Superior temporal gyrus (tissue), 1 donor: ENCODE measurements at regions not wholly inside any gene's neighbourhood (a gene's known extent, or its start where the extent isn't known, plus 50 kb on each side); places are given as distances from the start of the nearest gene placed in this dataset.
"Not testable (repeated sequence)": the region's sequence is repeated elsewhere in the genome, so short reads cannot be mapped to it uniquely, and the experiment has no call there.

Experiments
- DNase-seq: peaks from one replicate; pipeline ENCODE4 v3.0.0-alpha.2; 2016; ENCODE audit errors: extremely low spot score

DNA sequence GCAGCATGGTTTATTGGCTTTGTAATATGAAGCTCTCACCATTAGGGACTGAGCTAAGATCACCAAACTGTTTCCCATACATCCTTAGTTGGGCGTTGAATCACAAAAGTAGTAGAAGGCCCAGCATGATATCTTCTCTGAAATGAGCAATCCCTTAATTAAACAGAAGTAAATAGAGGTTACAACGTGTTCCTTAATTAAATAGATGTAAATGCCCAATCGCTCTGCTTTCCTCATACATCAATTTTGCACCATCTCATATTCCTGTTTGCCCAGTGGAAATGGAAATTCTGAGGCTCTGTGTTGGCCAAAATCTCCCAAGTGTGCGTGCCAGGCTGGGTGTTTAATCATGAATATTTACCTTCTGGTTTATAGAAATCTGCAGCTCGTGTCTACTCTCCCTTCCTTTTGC is 107.4 kb upstream of the FOXB1 start:
- DNase-seq: no peak

DNA sequence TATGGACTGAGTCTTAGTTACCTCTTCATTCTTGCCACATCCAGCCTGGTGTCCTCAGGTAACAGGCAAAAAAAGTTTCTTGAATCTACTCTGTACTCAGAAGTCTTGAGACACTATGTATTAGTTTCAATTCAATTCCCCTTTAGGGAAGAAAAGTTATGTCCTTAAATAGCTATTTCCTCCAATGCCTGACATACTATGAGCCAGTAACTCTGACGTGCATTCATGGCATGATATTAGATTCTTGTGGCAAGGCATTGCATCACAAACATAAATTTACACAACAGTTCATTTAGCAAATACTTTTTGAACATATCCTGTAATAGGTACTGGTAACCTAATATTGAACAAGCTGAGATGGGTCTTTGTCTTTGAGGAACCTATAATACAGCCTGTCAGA is 109.3 kb upstream of the FOXB1 start:
- DNase-seq: no peak

DNA sequence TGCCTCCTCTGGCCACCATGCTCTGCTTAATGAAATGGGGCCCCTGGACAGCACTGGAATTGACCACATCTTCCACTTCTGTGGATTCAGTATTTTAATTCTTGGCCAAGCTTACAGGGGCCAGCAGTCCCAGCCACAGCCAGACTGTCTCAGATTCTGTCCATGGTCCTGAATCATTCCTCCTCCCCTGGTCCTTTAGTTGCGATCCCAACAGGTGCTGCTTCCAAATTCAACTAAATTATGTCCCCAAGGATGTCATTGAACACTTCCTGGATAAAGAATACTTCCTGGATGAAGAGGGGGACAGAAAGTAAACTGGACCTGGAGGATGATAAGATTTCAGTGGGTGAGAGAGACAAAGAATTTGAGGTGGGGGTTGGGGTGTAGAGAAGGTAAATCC is 111.1 kb upstream of the FOXB1 start:
- no peak for DNase-seq

DNA sequence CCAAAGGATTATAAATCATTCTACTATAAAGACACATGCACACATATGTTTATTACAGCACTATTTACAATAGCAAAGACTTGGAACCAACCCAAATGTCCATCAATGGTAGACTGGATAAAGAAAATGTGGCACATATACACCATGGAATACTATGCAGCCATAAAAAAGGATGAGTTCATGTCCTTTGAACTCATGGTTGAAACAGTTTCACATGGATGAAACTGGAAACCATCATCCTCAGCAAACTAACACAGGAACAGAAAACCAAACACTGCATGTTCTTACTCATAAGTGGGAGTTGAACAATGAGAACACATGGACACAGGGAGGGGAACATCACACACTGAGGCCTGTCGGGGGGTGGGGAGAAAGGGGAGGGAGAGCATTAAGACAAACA is 116.2 kb upstream of the FOXB1 start:
- not testable (repeated sequence) for DNase-seq

DNA sequence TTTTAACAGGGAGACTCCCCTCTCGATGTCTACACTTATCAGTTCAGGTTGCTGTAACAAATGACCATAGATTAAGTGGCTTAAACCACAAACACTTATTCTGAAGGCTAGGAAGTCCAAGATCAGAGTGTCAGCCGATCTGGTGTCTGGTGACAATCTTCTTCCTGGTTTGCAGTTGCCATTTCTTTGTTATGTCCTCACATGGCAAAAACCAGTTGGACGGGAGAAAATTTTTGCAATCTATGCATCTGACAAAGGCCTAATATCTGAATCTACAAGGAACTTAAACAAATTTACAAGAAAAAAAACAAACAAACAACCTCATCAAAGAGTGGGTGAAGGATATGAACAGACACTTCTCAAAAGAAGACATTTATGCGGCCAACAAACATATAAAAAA is 116.9 kb upstream of the FOXB1 start:
- no peak for DNase-seq

DNA sequence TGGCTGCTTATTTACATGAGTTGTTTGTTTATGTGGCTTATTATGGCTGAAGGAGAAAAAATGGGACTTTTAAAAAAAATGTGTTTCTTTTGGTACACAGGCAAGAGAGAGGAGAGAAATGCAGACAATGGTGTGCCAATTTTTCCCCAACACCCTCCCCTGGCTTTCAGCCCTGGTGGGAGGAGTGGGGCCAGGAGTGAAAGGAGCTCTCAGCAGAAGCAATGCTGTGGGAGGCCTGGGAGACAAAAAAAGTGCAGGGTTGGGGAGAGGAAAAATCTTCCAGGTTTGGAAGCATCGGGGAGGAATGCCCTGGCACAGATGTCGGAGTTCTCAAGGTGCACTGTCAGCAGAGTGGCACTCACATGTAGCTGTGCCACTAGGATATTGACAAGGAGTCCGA is 117.7 kb upstream of the FOXB1 start:
- no peak for DNase-seq

DNA sequence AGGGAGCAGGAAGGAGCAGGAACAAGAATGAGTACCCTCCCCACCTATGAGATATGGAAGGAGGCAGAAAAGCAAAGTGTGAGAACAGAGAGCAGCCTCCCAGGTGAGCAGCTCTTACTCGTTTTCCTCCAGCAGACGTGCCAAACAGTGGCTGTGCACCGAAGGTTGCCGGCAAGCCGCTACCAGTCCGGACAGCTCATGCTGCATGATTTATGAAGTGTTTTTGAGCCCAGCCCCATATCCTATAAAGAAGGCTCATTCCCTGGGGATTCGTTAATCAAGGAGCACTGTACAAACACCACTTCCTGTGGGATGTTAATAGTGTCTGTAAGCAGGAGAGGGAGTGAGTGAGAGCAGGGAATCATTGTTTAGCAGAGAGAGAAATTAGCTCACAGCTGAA is 118.3 kb upstream of the FOXB1 start:
- no peak for DNase-seq

DNA sequence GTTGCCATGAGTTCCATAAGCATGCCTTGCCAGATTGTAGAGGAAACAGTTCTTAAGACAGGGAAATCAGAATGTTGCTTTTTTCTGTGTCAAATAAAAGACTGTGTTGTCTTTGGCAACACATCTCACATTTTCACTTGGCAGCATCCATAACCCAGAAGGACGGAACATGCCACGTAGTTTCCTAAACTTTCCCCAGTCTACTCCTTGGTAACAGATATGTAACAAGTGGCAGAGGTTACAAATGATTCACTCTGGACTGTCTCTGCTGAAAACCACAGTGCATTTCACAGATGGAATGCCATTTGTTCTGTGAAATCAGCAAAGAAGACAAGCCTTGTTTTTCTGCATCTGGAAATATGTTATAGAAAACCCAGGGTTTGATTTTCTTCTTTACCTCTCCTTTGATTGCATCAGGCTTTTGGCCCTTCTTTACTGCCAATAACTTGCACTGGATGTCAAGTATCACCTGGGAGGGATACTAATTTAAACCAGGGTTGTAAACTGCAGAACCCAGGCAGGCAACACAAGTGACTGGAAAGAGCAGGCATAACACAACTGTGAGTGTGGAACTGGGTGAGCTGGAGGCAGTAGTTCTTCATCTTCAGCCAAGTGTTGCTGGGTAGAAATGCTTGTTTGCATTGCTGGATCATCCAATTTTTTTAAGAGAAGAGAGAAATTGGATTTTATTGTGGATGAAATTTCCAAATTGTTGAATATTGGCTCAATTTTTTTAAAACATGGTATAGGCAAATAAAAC is 124.4 kb upstream of the FOXB1 start:
- no peak for DNase-seq

DNA sequence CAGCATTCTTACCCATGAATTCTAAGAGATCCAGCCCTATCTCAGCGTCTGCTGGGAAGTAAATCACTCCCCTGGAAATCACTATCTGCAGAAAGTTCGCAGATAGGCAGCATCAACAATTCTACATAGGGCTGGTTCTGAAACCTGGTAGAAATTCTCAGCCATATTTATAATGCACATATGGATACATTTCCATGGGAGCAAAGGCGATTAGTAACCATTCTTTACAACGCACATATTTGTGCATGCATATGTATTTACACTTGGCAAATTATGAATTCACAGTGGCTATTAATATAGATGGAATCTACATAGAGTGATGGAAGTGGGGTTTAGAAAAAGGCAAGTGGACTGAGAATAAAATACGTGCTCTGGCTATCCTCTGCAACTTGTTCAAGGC is 128.0 kb upstream of the FOXB1 start:
- no peak for DNase-seq

DNA sequence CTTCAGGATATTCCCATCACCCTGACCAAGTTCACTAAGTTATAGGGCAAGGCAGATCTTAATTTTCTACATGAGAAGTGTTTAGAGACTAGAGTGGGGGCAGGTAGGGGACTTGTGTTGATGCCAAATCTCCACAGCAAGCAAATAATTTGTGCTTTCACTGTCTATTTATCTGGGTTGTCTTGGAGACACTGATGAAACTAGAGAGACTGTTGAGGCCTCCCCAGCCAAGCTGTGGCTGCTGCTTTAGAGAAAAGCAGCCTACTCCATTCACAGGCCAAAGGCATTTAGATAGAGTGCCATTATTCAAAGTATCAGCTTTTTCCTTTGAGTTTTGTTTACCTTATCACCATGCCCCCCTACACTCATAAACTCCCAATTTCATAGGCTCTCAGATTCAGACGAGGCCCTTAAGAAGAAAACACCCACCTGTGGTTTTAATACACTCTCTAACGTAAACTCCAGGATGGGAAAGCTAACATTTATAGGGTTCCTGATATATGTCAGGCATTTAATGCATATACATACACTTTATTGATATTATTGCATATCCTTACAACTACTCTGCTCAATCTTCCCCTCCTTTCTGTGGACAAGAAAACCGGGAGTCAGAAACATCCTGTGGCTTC is 130.4 kb upstream of the FOXB1 start:
- no peak for DNase-seq

DNA sequence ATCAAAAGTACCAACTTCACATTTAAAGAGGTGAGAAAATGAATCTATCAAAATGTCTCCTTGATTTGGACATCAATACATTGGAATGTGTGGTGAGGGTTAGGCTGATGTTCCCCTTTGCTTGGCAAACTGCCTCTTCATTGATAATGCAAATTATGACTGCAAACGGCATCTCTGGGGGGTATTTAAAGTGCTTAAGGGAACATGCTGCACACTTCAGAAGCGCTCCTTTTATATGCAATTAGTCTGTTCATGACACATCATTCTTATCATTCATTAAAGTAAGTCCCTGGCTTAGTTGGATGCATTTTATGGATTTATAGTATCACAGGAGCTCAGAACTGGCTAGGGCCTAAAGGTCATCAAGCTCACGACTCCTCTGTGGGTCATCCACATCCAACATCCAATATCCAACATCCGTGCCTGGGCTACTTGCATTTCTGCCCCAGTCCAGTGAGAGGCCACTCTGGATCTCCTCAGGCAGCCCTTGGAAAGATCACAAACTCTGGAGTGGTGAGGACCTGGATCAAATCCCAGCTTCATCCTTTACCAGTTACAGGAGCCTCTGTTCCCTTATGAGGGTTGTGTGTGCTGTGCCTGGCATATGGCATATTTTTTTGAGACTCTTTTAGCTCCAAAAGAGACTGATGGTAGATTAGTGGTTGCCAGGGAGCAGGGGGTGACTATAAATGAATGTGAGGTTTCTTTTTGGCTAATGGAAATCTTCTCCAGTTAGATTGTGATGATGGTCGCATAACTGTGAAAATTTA is 136.8 kb upstream of the FOXB1 start:
- DNase-seq: no peak

DNA sequence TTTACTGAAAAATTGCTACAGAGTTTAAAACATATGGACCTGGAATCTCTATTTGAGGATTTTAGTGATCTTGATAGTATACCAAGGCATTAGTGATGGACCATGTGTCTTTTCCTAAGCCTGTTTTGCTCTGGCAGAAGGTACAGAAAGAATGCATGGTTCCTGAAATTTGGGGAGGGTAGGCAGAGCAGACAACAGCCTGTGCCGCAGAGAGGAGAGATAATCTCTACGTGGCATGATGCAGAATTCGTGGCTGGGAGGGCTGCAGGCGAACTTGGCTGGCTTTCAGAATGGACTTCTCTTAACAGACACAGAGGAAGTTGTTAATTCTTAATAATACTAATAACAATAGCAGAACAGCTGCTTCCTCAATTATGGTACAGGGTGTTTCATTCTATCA is 137.5 kb upstream of the FOXB1 start:
- no peak for DNase-seq

DNA sequence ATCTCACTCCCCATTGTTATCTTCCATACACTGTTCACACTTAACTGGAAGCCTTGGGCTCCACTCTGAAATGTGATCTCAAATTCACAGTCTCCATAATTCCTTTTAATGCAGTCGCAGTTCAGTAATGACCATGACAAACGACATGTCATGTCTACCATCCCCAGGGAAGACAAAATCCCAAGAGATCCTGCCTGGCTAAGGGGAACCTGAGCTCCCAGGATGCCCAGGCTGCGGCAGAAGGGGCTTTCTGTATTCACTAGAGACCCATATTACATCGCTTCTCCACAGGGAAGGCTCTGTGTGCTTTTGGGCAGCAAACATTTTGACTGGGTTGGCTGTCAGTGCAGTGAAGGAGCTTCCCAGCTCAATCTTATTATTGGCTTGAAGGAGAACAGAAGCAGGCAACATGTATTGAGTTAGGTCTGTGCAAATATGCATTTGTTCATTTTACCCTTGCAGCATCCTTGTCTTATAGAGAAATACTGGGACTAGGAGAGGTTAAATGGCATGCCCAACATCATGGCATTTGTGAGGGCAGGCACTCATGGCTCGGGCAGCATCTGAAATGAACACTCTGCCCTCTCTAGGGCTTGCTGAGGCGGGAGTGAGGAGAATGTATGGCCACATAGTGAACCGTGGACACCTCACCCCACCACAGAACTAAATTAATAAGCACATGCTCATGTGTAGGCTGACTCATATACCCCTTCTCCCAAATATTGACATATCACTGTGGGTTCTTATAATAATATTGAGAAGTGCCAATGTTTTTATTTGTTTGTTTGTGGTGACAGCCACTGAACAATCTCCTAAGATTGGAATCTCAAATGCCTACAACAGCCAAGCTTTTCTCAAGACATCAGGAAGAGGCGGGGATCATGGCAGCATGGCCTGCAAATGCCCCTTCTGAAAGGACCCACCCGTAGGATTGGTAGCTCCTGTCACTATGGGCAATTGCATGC is 141.6 kb upstream of the FOXB1 start:
- DNase-seq: no peak

DNA sequence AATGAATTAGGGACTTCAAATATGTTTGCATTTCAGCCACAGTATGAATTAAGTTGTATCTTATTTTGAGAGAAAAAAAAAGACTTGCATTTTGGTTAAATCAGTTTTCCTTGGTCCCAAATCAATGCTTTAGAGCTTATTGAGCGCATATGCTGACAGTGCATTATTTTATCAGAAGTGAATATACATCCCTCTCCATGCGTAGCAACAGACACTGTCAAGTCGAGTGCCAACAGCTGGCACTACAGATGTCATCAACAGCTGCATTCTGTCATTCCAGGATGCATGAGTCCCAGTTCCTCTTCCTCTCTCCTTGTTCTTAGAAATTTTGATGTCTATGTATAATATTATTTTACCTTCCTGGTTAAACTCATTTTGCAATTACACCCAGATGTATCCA is 156.1 kb upstream of the FOXB1 start:
- DNase-seq: no peak

DNA sequence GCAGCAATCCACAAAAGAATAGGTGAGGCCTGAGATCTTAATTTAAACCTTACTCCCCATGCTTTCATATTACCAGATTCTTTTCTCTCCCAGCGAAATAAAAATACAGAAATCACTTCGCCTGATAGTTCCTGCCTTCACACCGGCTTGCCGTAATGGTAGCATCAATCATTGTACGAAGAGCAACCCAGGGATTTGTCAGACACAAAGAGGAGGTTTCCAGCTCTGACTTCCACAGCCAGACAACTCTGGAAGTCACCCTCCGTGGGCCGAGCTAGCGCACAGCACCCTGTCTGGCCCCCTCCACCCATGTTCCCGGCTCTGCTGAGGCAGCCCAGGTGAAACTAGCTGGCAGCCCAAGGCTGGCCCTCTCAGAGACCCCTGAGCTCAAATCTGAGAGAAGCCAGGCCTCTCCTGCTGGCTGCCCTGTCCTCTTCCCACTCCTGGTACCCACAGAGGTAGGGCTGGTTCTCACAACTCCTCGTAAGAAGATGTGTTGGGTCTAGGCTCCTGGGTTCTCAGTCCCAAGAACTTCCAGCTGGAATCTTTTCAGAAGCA is 156.9 kb upstream of the BNIP2 start:
- DNase-seq: no peak

DNA sequence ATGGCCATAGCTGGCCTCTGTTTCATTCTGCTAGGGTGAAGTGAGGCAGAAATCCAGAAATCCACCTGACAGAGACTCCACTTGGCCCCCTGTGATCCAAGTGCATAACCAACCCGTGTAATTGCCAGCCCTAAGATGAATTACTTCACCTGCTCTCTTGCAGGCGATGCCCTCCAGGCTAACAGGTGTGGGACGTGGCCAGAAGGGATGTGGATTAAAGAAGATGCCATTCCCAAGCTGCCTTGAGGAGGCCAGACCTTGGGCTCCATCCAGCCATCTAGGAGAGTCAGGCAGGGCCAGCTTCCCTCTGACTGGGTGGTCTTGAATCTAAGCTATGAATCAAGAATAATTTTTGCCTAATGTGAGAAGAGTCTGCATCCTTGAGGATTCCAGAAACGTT is 154.5 kb upstream of the BNIP2 start:
- DNase-seq: no peak

DNA sequence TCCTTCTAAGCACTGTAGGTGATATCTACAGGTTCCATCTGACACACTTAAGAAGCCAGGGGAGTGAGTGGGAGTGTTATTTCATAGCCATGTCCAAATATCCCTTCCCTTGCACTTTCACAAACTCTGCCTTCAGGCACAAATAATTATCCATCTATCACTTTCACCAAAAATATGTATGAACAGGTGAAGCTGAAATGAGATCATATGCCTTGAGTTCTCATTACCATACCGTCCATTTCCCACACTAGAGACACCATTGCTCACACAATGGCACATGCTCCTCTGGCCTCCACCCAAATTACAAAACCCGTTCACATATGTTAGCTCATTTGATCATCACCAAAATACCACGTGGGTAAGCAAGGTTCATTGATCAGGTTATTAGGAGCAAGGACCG is 151.9 kb upstream of the BNIP2 start:
- no peak for DNase-seq

DNA sequence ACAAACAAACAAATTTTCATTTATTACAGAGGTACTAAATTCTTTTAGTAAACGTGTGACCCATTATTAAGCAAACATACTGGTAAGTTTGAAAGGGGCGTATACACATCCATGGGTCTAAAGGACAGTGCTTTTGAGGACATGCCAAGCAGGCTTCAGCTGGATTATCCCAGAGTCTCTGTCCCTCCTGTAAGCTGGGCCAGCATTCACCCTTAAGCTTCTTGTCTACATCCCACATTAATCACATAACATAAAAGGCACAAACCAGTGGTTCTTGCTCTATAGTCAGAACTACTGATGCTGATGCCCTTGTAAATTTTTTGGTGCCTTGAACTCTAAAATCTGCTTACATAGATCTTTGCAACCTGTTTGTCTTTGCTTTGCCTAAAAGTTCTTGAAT is 150.8 kb upstream of the BNIP2 start:
- no peak for DNase-seq

DNA sequence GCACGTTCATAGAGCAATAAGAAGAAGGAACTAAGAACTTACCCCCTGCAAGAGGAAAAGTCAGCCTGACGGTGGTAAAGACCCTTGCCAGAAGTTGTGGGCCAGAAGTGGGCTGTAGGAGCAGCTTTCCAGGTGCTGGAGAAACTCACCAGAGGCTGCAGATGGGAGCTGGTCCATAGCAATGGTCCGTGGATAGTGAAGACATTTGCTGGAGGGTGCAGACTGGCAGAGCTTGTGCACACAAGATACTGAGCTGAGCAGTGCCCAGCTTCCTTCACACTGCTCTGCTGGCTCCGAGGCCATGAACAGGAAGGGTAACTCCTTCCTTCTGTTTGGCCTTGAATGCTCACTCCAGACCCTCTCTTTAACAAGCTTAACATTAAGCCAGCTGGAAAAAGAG is 149.8 kb upstream of the BNIP2 start:
- DNase-seq: no peak

DNA sequence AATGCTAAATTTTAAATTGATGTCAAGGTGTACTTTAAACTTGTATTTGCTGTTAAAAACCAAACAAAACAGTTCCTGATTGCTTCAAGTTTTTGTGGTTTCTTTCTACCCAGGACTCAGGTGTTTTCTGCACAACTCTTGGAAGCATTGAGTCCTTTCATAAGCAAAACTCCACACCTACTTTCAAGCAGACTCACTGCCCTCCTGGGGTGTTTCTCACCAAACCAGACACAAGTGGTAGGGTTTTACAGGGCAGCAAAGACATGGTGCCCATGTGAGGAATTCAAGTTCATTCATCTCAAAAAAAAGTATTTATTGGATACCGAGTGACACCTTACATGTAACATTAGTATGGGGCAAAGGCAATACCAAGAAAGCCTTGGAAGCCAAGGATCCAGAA is 146.7 kb upstream of the BNIP2 start:
- no peak for DNase-seq

DNA sequence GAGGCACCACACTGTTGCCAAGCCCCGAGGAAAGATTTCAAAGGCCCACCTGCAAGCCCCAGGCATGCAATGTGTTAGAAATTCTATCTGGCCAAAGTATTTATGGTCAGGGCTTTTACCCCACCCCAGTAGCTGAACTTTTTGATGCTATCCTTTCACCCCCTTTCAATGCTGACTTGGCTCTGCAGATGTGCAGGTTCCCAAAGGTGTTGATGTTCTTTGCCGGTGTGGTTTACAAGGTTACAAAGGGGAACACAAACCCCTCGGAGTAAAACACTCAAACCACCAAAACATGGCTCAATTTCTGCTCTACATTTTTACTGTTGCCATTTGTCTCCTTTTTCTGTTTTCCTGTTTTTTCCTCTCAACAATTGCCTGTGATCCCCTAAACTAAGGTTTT is 145.4 kb upstream of the BNIP2 start:
- no peak for DNase-seq

DNA sequence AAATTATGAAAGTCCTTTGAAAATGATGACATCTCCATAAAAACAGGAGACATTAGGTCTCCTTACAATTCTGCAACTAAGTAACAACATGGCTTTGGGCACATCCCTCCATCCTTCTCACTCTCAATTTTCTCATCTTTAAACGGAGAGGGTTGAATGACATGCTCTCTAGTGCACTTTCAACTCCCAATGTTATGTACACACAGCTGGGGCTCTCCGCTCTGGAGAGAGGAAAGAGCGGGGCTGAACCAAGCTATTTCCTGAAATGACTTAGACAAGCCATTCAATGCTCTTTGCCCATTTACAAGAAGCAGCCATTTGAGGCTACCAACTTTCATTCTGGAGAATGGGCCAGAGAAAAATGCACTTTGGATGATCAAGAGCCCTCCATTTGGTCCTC is 144.2 kb upstream of the BNIP2 start:
- DNase-seq: no peak
